Raji (cell line): ENCODE measurements at regions not wholly inside any gene's neighbourhood (a gene's known extent, or its start where the extent isn't known, plus 50 kb on each side); places are given as distances from the start of the nearest gene placed in this dataset.

Experiments
- POLR2A ChIP-seq: IDR thresholded peaks from 2 replicates; pipeline ENCODE4 v1.6.1; 2011; ENCODE audit warnings: low read depth, low read length, control low read depth; ENCODE audit not compliant: insufficient read depth

GRCh38 chrX:40176351-40177116 lies 78.8 kb upstream of the BCOR start:
- TF ChIP-seq POLR2A, result no peak; the same call in 1 of the 2 replicates

- TF ChIP-seq POLR2A, result peak; percentile 64
Observed at GRCh38 chrX:40175511-40176350, 78.0 kb upstream of the BCOR start.

GRCh38 chrX:40174854-40175510 lies 77.2 kb upstream of the BCOR start:
- no peak for TF ChIP-seq POLR2A

- TF ChIP-seq POLR2A, result 0 out of 2 replicates have a peak, but pooled peaks have one; percentile 1
Observed at GRCh38 chrX:40174001-40174853, 76.5 kb upstream of the BCOR start.

- no peak for TF ChIP-seq POLR2A
Observed at GRCh38 chrX:40173143-40174000, 75.6 kb upstream of the BCOR start.

- no peak for TF ChIP-seq POLR2A
Observed at GRCh38 chrX:40172401-40173142, 74.8 kb upstream of the BCOR start.

- TF ChIP-seq POLR2A, result no peak
Observed at GRCh38 chrX:40171513-40172400, 74.0 kb upstream of the BCOR start.

GRCh38 chrX:40170830-40171512 lies 73.2 kb upstream of the BCOR start:
- TF ChIP-seq POLR2A, result no peak

GRCh38 chrX:40169193-40170101 lies 71.7 kb upstream of the BCOR start:
- TF ChIP-seq POLR2A, result peak; percentile 46; the same call in 1 of the 2 replicates

- TF ChIP-seq POLR2A, result no peak
Observed at GRCh38 chrX:40168480-40169011, 70.8 kb upstream of the BCOR start.
